DMS114 treated with DMSO at 0.1 percent for 48 hours (cell line): ENCODE measurements at regions not wholly inside any gene's neighbourhood (a gene's known extent, or its start where the extent isn't known, plus 50 kb on each side); places are given as distances from the start of the nearest gene placed in this dataset.
"Not testable (repeated sequence)": the region's sequence is repeated elsewhere in the genome, so short reads cannot be mapped to it uniquely, and the experiment has no call there.

ENCODE experiments used
- DNase-seq: peaks from one replicate; lab custom pipeline; 2025; ENCODE audit not compliant: unreplicated experiment; lab: John Stamatoyannopoulos, UW

GRCh38 chr16:16992975-16993765 is 477.6 kb downstream of the XYLT1 start:
- DNase-seq, result no peak

DNA sequence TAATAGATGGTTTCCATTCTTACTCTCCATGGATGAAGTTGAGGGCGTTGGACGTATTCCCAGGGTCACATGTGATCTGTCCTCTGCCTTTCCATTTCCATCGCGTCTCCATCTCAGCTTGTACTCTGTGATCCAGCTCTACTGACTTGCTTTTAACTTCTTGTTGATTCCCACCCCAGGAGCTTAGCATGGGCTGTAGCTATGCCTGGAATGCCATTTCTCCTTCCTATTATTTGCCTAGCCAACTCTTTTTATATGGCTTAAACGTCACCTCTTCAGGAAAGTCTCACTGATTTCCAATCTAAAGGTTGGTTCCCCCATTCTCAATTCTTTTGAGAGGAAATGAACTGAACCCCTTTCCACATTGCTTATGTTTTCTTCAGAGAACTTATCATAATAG is 475.9 kb downstream of the XYLT1 start:
- DNase-seq, result no peak

- DNase-seq, result no peak
Measured at GRCh38 chr16:16996827-16997226, 473.9 kb downstream of the XYLT1 start.

GRCh38 chr16:16997349-16997748 is 473.4 kb downstream of the XYLT1 start:
- DNase-seq, result no peak

DNA sequence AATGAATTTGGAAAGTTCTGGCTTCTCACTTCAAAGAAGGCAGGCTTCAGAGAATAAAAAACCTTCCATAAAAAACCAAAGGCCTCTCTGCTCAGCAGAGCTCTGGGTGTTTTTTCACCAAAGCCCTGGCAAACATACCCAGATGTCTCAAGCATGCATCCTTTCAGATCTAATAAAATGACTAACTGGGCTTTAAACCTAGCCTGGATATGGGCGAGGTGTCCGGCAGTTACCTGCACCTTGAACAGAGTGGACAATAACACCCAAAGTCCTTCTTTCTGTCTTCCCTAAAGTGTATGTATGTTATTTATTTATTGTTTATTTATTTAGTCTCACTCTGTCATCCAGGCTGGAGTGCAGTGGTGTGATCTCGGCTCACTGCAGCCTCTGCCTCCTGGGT is 469.3 kb downstream of the XYLT1 start:
- no peak for DNase-seq

DNA sequence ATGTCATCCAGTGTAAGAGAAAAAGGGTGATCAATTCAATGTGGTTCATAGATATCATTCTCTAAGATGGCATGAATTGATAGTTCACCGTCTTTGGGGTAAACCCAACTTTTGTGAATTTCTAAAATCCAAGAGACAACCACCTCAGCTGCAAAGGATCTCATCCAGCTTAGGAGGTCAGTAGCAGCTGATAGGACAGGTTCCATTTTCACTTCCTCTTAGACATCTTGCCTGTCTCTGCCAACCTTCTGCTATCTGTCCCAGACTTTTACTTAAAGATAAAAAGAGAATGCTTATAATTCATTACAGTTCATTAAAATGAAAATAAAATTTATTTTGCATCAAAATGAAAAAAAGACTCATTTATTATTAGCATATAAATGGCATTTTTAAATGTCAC is 468.2 kb downstream of the XYLT1 start:
- no peak for DNase-seq

DNA sequence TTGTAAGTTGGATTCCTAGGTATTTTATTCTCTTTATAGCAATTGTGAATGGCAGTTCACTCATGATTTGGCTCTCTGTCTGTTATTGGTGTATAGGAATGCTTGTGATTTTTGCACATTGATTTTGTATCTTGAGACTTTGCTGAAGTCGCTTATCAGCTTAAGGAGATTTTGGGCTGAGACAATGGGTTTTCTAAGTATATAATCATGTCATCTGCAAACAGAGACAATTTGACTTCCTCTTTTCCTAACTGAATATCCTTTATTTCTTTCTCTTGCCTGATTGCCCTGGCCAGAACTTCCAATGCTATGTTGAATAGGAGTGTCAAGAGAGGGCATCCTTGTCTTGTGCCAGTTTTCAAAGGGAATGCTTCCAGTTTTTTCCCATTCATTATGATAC is 464.8 kb downstream of the XYLT1 start:
- DNase-seq, result not testable (repeated sequence)

- DNase-seq, result no peak
Measured at GRCh38 chr16:17011712-17012111, 459.0 kb downstream of the XYLT1 start.

GRCh38 chr16:17013038-17013437 is 457.7 kb downstream of the XYLT1 start:
- DNase-seq, result no peak

DNA sequence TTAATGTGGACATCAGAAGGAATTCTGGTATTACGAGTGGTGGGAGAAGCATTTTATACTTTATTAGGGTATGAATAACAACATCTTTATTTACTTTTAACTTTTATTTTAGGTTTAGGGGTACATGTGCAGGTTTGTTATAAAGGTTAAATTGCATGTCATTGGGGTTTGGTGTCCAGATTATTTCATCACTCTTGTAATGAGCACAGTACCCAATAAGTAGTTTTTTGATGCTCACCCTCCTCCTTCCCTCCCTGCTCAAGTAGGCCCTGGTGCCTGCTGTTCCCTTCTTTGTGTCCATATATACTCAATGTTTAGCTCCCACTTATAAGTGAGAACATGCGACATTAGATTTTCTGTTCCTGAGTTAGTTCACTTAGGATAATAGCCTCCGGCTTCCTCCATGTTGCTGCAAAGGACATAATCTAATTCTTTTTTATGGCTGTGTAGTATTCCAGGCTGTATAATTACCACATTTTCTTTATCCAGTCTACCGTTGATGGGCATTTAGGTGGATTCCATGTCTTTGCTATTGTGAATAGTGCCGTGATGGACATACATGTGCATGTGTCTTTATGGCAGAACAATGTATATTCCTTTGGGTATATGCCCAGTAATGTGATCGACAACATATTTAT is 456.2 kb downstream of the XYLT1 start:
- no peak for DNase-seq

DNA sequence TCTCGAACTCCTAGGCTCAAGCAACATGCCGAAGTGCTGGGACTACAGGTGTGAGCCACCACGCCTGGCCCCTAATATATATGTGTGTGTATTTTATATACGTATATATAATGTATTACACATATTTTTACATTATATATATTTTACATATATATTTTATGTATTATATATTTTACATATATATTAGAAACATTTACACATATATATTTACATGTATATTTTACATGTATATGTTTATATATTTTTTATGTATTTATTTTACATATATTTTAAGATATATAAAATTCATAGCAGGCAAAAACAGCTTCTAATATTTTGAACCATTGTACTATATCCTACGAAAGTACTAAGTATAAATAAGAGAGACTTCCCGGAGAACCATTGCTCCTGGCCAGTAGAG is 455.1 kb downstream of the XYLT1 start:
- DNase-seq, result no peak

- DNase-seq, result no peak
Measured at GRCh38 chr16:17017442-17017841, 453.3 kb downstream of the XYLT1 start.

DNA sequence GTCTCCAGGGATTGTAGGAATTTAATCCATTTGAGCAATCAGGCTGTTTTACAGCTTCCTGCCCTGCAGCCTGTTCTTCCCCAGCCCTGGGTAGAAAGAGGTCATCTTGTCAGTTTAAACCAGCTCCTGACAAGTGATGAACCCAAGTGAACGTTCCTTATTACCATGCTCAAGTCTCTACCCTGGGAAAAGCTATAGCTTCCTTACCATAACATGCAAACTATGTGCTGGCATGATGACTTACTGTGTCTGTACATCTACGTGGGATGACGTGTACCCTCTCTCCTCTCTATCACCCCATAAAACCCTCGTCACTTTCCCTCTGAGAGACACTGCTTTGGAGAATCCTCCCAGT is 452.2 kb downstream of the XYLT1 start:
- no peak for DNase-seq

DNA sequence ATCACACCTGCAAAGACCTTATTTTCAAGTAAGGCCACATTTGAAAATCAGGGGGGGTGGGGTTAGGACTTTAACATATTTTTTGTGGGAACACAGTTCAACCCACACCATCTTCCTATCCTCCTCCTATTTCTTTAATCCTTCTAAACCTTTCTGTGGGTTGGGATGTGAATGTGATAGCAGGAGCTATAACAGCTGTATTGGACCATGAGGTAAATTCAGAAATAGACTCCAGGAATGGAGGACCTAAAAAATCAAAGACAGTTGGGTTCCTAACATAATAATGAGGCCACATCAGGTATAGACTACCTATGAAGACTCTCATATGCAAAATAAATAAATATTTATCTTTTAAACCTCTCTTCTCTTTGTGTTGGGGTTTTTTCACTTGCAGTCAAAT is 451.4 kb downstream of the XYLT1 start:
- no peak for DNase-seq

- DNase-seq, result no peak
Measured at GRCh38 chr16:17023606-17024005, 447.2 kb downstream of the XYLT1 start.

GRCh38 chr16:17024514-17024913 is 446.2 kb downstream of the XYLT1 start:
- no peak for DNase-seq

DNA sequence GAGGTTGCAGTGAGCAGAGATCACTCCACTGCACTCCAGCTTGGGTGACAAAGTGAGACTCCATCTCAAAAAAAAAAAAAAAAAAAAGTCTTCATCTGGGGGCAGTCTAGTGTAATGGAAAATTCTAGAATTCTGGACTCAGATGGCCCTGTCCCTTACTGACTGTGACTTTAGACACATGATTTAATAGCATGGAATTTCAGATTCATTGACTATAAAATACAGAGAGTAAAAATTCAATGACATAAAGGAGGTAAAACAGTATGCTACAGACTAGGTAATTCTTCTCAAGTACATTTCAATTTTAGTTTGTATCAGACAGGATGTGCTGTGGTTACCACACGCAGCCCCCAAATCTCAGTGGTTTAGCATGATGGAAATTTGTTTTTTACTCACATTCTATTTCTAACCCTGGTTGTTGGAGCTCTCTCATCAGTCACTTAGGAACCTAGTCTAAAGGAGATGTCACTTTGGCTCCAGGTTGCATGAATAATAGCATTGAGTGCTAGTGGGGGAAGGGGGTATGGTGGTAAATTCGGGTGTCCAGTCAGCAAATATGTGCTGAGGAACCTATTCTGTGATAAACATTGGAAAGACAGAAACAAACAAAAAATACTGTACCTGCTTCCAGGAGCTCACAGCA is 444.0 kb downstream of the XYLT1 start:
- DNase-seq, result no peak

GRCh38 chr16:17027488-17028129 is 443.2 kb downstream of the XYLT1 start:
- DNase-seq, result no peak

DNA sequence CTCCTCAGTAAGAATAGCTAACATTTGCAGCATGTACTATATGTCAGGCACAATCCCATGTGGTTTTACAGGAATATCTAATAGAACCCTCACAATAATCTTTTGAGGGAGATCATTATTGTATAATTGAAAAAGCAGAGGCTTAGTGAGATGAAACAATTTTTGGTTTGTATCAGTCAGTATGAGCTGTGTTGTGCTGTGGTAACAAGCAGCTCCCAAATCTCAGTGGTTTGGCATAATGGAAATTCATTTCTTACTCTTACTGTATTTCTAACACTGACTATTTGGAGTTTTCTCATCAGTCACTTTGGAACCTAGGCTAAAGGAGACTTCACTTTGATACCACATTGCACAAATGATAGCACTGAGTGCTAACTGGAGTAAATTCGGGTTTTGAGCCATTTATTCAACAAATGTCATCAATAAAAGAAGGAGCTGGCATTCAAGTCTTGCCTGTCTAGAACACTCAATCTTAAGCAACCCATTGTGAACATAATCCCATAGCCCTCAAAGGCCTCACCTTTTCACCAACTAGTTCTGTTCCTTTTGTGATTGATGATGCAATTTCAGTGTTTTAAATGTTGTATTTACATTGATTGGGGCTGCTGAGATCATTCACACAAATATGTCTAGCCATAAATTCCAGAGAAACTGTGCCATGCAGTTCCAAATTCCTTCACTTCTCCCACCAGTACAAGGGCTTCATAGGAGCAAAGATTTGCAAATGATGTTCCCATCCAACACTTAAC is 441.0 kb downstream of the XYLT1 start:
- DNase-seq, result no peak

DNA sequence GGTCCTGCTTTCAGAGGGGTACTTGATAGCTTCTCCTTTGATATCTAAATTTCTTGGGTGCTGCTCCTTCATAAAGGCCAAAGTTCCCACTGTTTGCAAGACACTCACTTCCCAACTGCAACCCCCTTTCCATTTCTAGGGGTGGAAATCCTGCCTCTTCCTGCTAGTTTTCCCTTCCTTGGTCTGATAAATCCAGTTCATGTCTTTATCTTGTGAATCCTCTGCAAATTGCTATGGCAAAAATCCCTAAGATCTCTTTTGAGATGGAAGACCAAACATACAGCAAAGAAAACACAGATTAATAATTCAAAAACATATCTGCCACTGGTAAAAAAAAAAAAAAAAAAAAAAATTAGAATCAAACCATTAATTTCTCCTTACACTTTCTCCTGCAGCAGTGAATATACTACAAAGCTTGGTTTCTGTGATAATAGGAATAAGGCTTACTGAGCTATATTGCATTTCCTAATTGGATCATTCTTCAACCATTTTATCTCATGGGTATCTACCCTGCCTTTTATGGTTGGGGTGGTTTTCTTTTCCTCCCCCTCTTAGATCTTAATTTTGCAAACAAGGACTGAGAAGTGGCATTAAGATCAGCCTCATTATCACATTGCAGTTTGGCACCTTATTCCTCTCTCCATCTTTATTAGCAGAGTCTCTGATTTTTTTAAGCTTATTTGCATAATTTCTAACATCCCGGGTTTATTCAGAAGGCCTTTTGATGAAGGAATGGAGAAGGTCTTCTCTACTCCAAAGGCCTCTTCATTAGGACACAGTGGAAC is 439.1 kb downstream of the XYLT1 start:
- no peak for DNase-seq
